T-cell (primary cell): ENCODE measurements at regions not wholly inside any gene's neighbourhood (a gene's known extent, or its start where the extent isn't known, plus 50 kb on each side); places are given as distances from the start of the nearest gene placed in this dataset.

Experiments used
- ATAC-seq, 4 experiments: fragments of 200-7000 bp in 3 of 4; fragments of 150-1000 bp in 1 of 4; cut with Tn5 transposase; replicated peaks in 1 of 4; 1 replicate in 3 of 4; 2 replicates in 1 of 4; pipeline ENCODE4 v1.10.0; 2021; ENCODE audit warnings: moderate library complexity in 3 of 4, mild to moderate bottlenecking in 2 of 4, moderate number of reproducible peaks in 1 of 4
- CTCF ChIA-PET, 2 donors: fragments of 300-600 bp; sonication (Branson Sonifier 250); formaldehyde crosslinking; loops; one replicate each; lab custom pipeline; 2022; ENCODE audit warnings: antibody characterized with exemption in 2 of 2; lab: Charles Lee
- POLR2A ChIA-PET, 2 donors: fragments of 300-600 bp; sonication (Branson Sonifier 250); formaldehyde crosslinking; loops; one replicate each; lab custom pipeline; 2022; ENCODE audit warnings: antibody characterized with exemption in 2 of 2; lab: Charles Lee
- DNase-seq, 35 experiments: peaks; one replicate each; pipeline versions ENCODE4 v3.0.0 to v3.0.0-alpha.2; 2013 to 2023
- H3K27ac ChIP-seq: one replicate; pipeline ENCODE4 v1.5.1; 2013; ENCODE audit warnings: low read length
- H3K27me3 ChIP-seq, 2 experiments: replicated peaks in 1 of 2; 1 replicate in 1 of 2; 2 replicates in 1 of 2; pipeline versions ENCODE4 v1.6.1 to v1.7.0; 2013; ENCODE audit warnings: low read length in 1 of 2, mixed read lengths in 1 of 2; ENCODE audit not compliant: control insufficient read depth in 2 of 2, insufficient read depth in 2 of 2; ENCODE audit errors: extremely low read depth in 1 of 2
- H3K36me3 ChIP-seq, 2 donors: 1 replicate in 1 of 2; 2 replicates in 1 of 2; pipeline versions ENCODE4 v1.6.1 to v1.7.0; 2013; ENCODE audit warnings: low read length in 1 of 2; ENCODE audit not compliant: control insufficient read depth in 2 of 2, insufficient read depth in 1 of 2; ENCODE audit errors: extremely low read depth in 1 of 2
- H3K4me1 ChIP-seq, 2 experiments: 1 replicate in 1 of 2; 2 replicates in 1 of 2; pipeline versions ENCODE4 v1.6.1 to v1.7.0; 2013; ENCODE audit warnings: low read length in 2 of 2, mixed read lengths in 1 of 2; ENCODE audit not compliant: insufficient read depth in 2 of 2, control insufficient read depth in 1 of 2; ENCODE audit errors: extremely low read depth in 1 of 2
- H3K4me3 ChIP-seq, 2 donors: 1 replicate in 1 of 2; 2 replicates in 1 of 2; pipeline versions ENCODE4 v1.5.1 to v1.7.0; 2013; ENCODE audit warnings: mild to moderate bottlenecking in 2 of 2, low read length in 1 of 2, moderate library complexity in 1 of 2; ENCODE audit not compliant: control insufficient read depth in 1 of 2; ENCODE audit errors: extremely low read depth in 1 of 2
- H3K9me3 ChIP-seq: 2 replicates; pipeline ENCODE4 v1.7.0; 2013
- H3K27ac Mint-ChIP-seq, 2 donors: one replicate each; pipeline ENCODE4 v1.8.0; 2020 to 2021; ENCODE audit warnings: mild to moderate bottlenecking in 2 of 2, mixed read lengths in 2 of 2
- H3K27me3 Mint-ChIP-seq, 2 donors: one replicate each; pipeline ENCODE4 v1.8.0; 2021 to 2022; ENCODE audit warnings: mixed read lengths in 2 of 2
- H3K36me3 Mint-ChIP-seq: one replicate; pipeline ENCODE4 v1.8.0; 2021; ENCODE audit warnings: mixed read lengths
- H3K4me1 Mint-ChIP-seq, 3 donors: one replicate each; pipeline ENCODE4 v1.8.0; 2020 to 2022; ENCODE audit warnings: mixed read lengths in 3 of 3, mild to moderate bottlenecking in 1 of 3
- H3K4me3 Mint-ChIP-seq, 3 donors: one replicate each; pipeline ENCODE4 v1.8.0; 2020 to 2022; ENCODE audit warnings: mild to moderate bottlenecking in 3 of 3, mixed read lengths in 3 of 3, moderate library complexity in 3 of 3
- H3K9me3 Mint-ChIP-seq, 3 donors: one replicate each; pipeline ENCODE4 v1.8.0; 2020 to 2022; ENCODE audit warnings: mixed read lengths in 3 of 3
- WGBS: methylation state at CpG from one replicate; pipeline ENCODE4 v1.1.5; 2013; ENCODE audit warnings: missing lambda C conversion rate; ENCODE audit not compliant: insufficient coverage; 5-methylcytosine and 5-hydroxymethylcytosine counted together

GRCh38 chr10:65328486-65328885 is 1597.3 kb upstream of the LRRTM3 start:
- Mint-ChIP-seq H3K4me3 (no peak overlapping the region), H3K4me1 (no peaks in the 10 kb centered on the region), H3K27ac (no peak overlapping the region), H3K9me3 (peaks cover 0 to 16% (median 11%) of the 10 kb centered on the region in 3 donors), H3K27me3 (no peaks in the 10 kb centered on the region), H3K36me3 (no peaks in the 10 kb centered on the region)
- POLR2A ChIA-PET, result no interaction called here
- no peak for DNase-seq
- ATAC-seq, result no peak
- Histone ChIP-seq H3K4me3 (no peak overlapping the region), H3K27me3 (no peaks in the 10 kb centered on the region), H3K4me1 (no peaks in the 10 kb centered on the region), H3K27ac (no peak overlapping the region), H3K36me3 (no peaks in the 10 kb centered on the region), H3K9me3 (no peaks in the 10 kb centered on the region)
- CTCF ChIA-PET, result no interaction called here

DNA sequence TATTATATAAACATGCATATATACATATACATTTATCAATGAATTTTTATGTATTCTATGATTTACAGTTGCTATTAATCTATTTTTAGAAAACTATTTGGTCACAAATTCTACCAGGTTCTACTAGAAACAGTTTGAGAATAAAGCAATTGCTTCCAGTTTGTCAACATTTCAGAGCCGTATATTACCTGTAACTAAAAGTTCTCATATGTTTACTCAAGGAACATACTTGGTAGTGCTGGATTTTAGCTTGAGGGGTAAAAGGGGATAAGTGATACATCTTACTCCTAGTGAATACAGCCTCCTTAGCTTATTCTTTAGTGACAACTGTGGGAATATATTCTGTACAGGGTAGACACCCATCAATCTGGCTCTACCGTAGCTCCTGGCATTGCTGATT is 1590.5 kb upstream of the LRRTM3 start:
- H3K27ac Mint-ChIP-seq, result no peak overlapping the region
- ChIA-PET POLR2A (no interaction called here), CTCF (no interaction called here)
- no peaks in the 10 kb centered on the region for H3K4me1 Mint-ChIP-seq
- Histone ChIP-seq H3K36me3 (no peaks in the 10 kb centered on the region), H3K4me1 (no peaks in the 10 kb centered on the region), H3K27ac (no peak overlapping the region), H3K9me3 (no peaks in the 10 kb centered on the region), H3K4me3 (no peak overlapping the region), H3K27me3 (no peaks in the 10 kb centered on the region)
- no peaks in the 10 kb centered on the region for H3K36me3 Mint-ChIP-seq
- ATAC-seq (no peak), DNase-seq (no peak)
- H3K4me3 Mint-ChIP-seq, result no peak overlapping the region
- H3K27me3 Mint-ChIP-seq, result no peaks in the 10 kb centered on the region
- H3K9me3 Mint-ChIP-seq, result peaks cover 0 to 7% (median 3%) of the 10 kb centered on the region in 3 donors
- no CpG with 5 or more reads among the region's 2 CpGs for WGBS

DNA sequence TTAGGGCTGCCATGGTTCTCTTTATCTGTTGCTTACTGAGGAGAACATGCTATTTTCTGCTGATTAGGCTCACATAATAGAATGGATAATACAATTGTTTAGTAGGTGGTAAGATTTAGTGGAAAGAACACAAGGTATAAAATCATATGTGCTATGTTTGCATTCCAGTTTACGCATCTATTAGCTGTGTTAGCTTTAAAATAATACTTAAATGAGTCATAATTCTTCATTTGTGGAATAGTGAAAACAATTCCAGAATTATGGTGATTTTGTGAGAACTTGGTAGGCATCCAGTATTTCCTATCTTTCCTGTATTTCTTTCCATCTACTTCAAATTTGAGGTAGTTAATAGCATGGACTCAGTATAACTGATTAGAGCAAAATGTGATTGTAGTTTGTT is 1585.5 kb upstream of the LRRTM3 start:
- no peaks in the 10 kb centered on the region for H3K36me3 Mint-ChIP-seq
- H3K4me1 Mint-ChIP-seq, result no peaks in the 10 kb centered on the region
- no peak overlapping the region for H3K4me3 Mint-ChIP-seq
- Histone ChIP-seq H3K9me3 (no peaks in the 10 kb centered on the region), H3K4me1 (no peaks in the 10 kb centered on the region), H3K27me3 (no peaks in the 10 kb centered on the region), H3K36me3 (no peaks in the 10 kb centered on the region), H3K4me3 (no peak overlapping the region), H3K27ac (no peak overlapping the region)
- H3K27me3 Mint-ChIP-seq, result no peaks in the 10 kb centered on the region
- ChIA-PET POLR2A (no interaction called here), CTCF (no interaction called here)
- no peak overlapping the region for H3K27ac Mint-ChIP-seq
- H3K9me3 Mint-ChIP-seq, result peaks cover 0 to 14% (median 8%) of the 10 kb centered on the region in 3 donors
- DNase-seq (no peak), ATAC-seq (no peak)
- WGBS, result no CpG with 5 or more reads among the region's 1 CpG

DNA sequence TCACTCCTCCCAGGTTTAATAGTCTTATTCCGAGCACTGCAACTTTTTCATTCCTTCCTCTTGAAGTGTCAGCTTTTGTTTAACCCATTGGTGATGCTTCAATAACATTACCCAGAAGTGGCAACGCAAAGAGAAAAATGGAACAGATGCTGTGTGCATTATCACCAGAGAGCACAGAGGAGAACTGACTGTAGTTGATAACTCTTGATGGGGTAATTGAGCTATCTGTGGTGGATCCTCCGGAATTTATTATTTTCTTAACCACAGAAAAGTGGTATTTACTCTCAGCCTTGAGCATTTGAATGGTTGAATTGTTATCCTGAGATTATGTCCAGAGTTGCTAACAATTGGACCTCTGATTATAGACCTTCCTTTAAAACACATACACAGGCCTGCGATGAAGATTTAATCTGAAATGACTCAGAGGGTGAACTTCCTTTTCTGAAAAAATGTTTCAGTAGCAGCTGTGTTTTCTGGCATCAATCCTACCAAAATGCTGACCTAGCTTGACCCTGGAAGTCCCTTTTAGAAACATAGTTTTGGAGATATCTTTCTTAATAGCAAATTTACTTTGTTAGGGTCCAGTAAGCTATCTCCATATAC is 1584.4 kb upstream of the LRRTM3 start:
- Histone ChIP-seq H3K27ac (no peak overlapping the region), H3K27me3 (no peaks in the 10 kb centered on the region), H3K9me3 (no peaks in the 10 kb centered on the region), H3K4me3 (no peak overlapping the region), H3K4me1 (no peaks in the 10 kb centered on the region), H3K36me3 (no peaks in the 10 kb centered on the region)
- 44% methylated on average over 2 of the region's 4 CpGs for WGBS
- ChIA-PET POLR2A (no interaction called here), CTCF (no interaction called here)
- Mint-ChIP-seq H3K4me3 (no peak overlapping the region), H3K4me1 (no peaks in the 10 kb centered on the region), H3K27me3 (no peaks in the 10 kb centered on the region), H3K27ac (no peak overlapping the region), H3K36me3 (no peaks in the 10 kb centered on the region), H3K9me3 (peaks cover 2 to 14% (median 8%) of the 10 kb centered on the region in 3 donors)
- DNase-seq (no peak), ATAC-seq (no peak)

DNA sequence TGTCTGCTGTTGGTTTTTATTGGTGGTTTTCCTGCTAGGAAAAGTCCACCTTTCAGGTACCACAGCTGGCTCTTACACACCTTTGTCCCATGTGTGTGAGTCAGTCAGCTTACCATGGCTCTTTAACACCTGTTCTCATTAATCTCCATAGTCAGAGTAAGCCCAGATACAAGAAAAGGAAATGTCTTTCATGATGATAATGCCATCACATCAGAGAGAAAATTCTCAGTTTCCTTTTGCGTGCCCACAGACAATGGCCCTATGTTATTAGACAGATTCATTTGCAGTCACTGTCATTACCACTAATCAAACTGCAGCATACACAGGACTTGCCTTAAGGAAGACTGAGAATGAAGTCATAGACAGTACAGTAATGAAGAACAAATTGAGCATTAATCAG is 1583.6 kb upstream of the LRRTM3 start:
- Mint-ChIP-seq H3K4me1 (no peaks in the 10 kb centered on the region), H3K4me3 (no peak overlapping the region), H3K9me3 (peaks cover 5 to 14% (median 8%) of the 10 kb centered on the region in 3 donors), H3K27me3 (no peaks in the 10 kb centered on the region), H3K36me3 (no peaks in the 10 kb centered on the region), H3K27ac (no peak overlapping the region)
- 83% methylated on average over 1 of the region's 1 CpG for WGBS
- POLR2A ChIA-PET, result no interaction called here
- CTCF ChIA-PET, result no interaction called here
- Histone ChIP-seq H3K27me3 (no peaks in the 10 kb centered on the region), H3K36me3 (no peaks in the 10 kb centered on the region), H3K27ac (no peak overlapping the region), H3K4me1 (no peaks in the 10 kb centered on the region), H3K4me3 (no peak overlapping the region), H3K9me3 (no peaks in the 10 kb centered on the region)
- DNase-seq (no peak), ATAC-seq (no peak)

GRCh38 chr10:65346466-65346865 is 1579.4 kb upstream of the LRRTM3 start:
- CTCF ChIA-PET, result no interaction called here
- DNase-seq (no peak), ATAC-seq (no peak)
- Histone ChIP-seq H3K9me3 (no peaks in the 10 kb centered on the region), H3K27me3 (no peaks in the 10 kb centered on the region), H3K27ac (no peak overlapping the region), H3K36me3 (no peaks in the 10 kb centered on the region), H3K4me1 (no peaks in the 10 kb centered on the region), H3K4me3 (no peak overlapping the region)
- no peaks in the 10 kb centered on the region for H3K27me3 Mint-ChIP-seq
- no peak overlapping the region for H3K27ac Mint-ChIP-seq
- H3K9me3 Mint-ChIP-seq, result peaks cover 3 to 19% (median 5%) of the 10 kb centered on the region in 3 donors
- H3K4me1 Mint-ChIP-seq, result no peaks in the 10 kb centered on the region
- H3K4me3 Mint-ChIP-seq, result no peak overlapping the region
- POLR2A ChIA-PET, result no interaction called here
- no peaks in the 10 kb centered on the region for H3K36me3 Mint-ChIP-seq
- WGBS, result 75% methylated on average over 2 of the region's 3 CpGs

GRCh38 chr10:65348637-65349036 is 1577.2 kb upstream of the LRRTM3 start:
- DNase-seq, result no peak
- Histone ChIP-seq H3K9me3 (no peaks in the 10 kb centered on the region), H3K4me3 (no peak overlapping the region), H3K4me1 (no peaks in the 10 kb centered on the region), H3K36me3 (no peaks in the 10 kb centered on the region), H3K27ac (no peak overlapping the region), H3K27me3 (no peaks in the 10 kb centered on the region)
- CTCF ChIA-PET, result no interaction called here
- Mint-ChIP-seq H3K27ac (no peak overlapping the region), H3K9me3 (peaks cover 0 to 16% (median 10%) of the 10 kb centered on the region in 3 donors), H3K36me3 (no peaks in the 10 kb centered on the region), H3K27me3 (no peaks in the 10 kb centered on the region), H3K4me1 (no peaks in the 10 kb centered on the region), H3K4me3 (no peak overlapping the region)
- ATAC-seq, result no peak
- POLR2A ChIA-PET, result no interaction called here
- WGBS, result 92% methylated on average over 2 of the region's 8 CpGs
